ENCODE measurements at regions not wholly inside any gene's neighbourhood (a gene's known extent, or its start where the extent isn't known, plus 50 kb on each side); places are given as distances from the start of the nearest gene placed in this dataset.
"Not testable (repeated sequence)": the region's sequence is repeated elsewhere in the genome, so short reads cannot be mapped to it uniquely, and the experiment has no call there.

DNA sequence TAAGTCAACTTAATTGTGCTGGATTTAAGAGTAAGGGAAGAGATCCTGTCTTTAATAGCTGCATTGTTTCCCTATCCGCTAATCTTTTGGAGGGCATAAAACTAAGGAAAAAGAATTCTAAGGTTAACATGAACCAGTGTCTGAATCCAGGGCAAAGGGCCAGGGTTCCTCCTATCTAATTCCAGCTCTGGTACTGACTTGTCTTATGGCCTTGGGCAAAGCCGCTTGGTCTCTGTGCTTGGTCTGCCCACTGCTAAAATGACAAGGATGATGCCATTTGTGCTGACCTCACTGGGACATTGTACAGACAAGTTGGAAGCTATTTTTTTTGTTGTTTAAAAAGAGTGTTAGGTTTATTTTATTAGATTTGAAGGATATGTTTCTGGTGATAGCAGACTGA, 334.7 kb upstream of the PIK3R1 start:
- DNase-seq (ENCODE audit: low read depth in 2 of 2): no peak

DNA sequence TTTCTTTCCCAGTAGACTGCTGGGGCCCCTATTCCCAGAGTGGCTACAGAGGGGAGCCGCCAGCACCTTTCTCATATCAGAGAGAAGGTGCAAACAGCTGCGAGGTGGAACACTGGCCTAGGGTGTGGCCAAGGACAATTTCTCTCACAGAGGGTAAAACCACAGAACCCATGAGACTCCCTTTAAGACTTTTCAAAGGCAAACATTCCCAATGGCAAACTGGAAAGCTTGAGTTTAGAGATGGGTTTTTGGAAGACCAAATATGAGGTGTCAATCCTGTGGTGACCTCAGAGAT, 335.1 kb upstream of the PIK3R1 start:
- no peak for DNase-seq (ENCODE audit: low read depth in 2 of 2)

DNA sequence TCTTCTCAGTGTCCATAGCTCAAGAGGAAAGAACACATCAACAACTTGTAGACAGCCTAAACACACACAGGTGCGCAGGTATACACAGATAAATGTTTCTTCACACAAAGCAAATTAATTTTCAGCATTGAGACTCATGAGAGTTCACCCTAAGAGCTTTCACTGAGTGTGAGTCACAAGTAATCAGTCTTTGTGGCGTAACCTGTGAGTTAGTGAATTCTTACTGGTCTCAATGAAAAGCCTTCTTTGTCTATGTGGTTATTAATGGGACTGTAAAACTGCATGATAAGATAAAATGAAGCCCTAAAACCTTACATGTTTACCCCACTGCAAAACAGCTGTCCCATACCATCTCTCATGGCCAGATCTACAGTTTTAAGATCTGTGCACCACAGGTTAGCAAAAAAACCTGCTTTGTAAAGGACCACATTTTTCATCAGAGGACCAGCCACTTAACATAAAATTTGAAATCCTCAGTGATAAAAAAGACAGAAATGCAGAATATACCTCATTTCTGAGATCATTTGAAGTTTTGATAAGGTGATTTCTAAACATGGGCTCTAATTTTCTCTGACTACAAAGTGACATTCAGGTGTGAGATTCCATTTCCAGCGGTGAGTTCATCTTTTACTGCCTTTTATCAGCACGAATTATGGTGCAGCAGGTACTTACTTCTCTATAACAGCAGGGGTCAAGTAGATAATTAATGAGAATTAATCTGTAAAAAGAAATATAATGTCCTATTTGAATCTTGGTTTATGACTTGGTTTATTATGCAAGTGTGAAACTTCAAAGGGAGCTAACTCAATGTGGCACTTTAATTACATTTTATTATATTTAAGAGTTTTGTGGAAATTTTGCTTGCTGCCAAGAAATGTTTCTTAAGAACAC, 335.7 kb upstream of the PIK3R1 start:
- no peak for DNase-seq (ENCODE audit: low read depth in 2 of 2)

DNA sequence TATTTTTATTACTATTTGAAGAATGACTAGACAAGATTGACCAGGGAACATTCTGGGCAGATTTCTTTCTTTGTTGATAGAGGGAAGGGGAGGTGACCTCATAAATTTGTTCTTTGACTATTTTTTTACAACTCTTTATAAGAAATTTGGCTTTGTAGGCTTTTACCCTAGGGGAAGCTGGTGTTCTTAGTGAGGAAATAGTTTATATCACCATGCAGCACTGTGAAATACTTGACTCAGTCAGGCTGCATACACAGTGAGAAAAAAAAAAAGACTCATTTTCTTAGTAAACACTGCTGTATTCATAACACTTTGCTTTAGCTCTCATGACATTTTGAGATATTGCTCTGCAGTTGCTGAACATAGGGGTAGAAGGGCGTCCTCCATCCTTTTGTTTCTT, 336.6 kb upstream of the PIK3R1 start:
- no peak for DNase-seq (ENCODE audit: low read depth in 2 of 2)

DNA sequence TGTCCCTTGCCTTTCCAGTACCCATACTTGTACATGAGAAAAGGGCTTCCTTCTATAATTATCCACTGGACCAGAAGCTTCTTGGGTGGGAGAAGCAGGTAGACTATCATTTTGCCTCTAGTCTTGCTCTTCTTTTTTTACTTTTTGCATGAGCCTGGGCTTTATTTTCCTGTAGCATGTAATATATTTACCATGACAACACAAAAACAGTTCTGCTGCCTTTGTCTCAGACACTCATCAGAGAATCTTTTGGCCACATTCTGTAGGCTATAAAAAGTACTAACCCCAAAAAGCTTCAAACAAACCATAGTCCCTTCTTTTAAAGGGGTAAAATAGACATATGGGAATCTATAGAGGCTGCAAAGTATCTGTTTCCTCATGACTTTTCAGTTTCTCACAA, 339.2 kb upstream of the PIK3R1 start:
- no peak for DNase-seq (ENCODE audit: low read depth in 2 of 2)

DNA sequence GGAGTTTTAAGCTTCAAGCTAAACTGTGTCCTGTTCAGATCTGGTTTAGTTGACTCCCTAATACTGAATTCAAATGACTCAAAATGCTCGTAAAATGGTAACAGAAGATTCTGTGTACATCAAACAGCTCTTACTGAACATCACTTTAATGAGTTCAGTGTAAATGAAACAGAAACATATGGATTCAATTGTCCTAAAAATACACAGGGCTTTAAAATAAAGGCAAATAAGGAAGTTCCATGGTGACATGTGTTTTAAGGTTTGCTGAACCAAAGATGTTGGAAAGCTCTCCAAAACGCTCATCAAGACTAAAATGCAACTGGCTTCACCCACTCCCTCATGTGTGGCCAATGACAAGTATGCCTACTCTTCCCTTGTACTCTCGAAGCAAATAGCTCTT, 340.0 kb upstream of the PIK3R1 start:
- no peak for DNase-seq (ENCODE audit: low read depth in 2 of 2)

DNA sequence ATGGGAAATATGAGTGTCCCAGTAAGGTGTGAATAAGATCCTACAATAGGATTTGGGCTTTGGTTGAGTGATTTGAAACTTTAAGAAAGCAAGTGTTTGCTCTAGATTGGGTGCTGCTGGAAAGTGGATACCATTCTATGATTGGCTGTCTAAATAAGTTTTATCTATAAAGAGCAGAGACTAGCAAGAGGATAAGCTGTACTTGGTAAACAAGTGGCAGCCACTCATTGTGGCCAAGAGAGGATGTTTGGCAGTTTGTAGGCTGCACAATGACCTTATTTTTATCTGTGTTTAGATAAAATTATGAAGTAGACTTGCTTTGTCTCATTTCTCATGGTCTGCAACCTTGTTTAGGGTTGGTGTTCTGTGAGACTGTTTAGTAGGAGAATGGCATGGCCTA, 341.6 kb upstream of the PIK3R1 start:
- DNase-seq (ENCODE audit: low read depth in 2 of 2): no peak

DNA sequence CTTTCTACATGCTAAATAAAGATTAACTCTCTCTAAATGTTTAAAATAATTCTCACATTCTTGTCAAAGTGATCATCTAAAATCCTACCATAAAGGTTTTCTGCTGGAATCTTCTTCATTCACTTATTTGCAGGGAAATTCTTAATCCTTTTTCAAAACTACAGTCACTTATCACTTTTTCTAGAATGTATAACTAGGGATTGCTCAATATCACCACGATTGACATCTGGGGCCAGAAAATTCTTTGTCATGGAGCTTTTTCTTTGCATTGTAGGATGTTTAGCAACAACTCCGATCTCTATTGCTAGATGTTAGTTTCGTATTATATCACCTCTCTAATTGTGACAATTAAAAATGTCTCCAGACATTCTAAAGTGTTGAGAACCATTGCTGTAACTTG, 344.9 kb upstream of the PIK3R1 start:
- DNase-seq (ENCODE audit: low read depth in 2 of 2): no peak

DNA sequence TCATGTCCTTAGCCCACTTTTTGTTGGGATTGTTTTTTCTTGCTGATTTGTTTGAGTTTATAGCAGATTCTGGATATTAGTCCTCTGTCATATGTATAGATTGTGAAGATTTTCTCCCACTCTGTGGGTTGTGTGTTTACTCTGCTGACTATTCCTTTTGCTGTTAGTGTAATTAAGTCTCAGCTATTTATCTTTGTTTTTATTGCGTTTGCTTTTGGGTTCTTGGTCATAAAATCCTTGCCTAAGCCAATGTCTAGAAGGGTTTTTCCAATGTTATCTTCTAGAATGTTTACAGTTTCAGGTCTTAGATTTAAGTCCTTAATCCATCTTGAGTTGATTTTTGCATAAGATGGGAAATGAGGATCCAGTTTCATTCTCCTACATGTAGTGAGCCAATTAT, 351.2 kb upstream of the PIK3R1 start:
- DNase-seq (ENCODE audit: low read depth in 2 of 2): not testable (repeated sequence)

DNA sequence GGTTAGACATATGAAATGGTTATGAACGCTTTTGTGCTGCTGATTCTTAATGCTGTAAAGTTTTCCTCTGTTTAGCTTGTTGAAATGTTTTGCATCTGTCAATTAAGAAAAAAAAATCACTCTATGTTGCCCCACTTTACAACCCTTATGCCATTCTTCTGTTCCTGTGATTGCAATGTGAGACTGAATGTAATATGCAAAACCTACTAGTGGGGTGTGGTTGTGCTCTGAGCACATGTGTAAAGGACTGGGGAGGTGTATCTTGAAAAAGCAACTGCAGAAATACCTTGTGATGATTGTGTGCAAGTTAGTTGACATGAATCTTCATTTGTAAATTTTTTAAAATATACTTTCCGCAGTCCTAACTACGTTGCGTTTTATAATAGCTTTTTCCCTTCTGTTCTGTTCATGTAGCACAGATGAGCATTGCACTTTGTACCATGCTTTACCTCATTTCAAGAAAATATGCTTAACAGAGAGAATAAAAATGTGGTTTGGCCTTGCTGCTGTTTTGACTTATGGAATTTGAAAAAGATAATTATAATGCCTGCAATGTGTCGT, 357.0 kb upstream of the PIK3R1 start:
- DNase-seq (ENCODE audit: low read depth in 2 of 2): no peak

DNA sequence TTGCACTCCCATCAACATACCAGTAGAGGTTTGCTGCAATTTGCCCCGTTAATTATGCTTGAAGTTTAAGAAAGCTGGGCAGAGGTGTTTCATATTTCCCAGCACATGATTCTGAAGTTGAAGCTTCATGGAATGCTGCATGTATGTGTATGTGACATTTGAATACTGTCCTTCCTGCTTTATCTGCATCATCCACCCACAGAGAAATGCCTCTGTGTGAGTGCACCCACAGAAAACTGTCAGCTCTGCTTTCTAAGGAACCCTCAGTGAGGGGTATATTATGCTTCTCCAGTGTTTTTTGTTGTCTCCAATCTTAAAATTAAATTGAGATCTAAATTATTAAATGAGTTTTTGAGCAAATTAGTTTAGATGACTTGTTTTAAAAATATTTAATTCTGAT, 358.1 kb upstream of the PIK3R1 start:
- DNase-seq (ENCODE audit: low read depth in 2 of 2): no peak

DNA sequence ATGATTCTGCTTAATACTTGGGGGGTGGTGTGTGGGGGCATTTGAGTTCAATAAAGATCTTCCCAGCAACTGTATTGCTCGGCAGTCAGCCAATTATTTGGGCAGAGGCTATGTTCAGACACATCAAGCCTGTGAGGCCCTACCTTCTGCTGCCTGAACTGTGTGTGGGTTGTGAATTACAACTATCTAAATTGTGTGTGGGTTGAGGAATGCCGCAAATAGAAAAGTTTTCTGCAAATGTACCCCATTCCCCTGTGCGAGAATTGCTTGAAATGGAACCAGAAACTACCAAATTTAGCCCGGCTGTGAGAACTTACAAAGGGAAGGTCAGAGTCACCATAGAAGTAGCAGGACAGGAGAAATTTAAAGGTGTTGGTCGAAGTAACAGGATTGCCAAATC, 360.0 kb upstream of the PIK3R1 start:
- no peak for DNase-seq (ENCODE audit: low read depth in 2 of 2)

DNA sequence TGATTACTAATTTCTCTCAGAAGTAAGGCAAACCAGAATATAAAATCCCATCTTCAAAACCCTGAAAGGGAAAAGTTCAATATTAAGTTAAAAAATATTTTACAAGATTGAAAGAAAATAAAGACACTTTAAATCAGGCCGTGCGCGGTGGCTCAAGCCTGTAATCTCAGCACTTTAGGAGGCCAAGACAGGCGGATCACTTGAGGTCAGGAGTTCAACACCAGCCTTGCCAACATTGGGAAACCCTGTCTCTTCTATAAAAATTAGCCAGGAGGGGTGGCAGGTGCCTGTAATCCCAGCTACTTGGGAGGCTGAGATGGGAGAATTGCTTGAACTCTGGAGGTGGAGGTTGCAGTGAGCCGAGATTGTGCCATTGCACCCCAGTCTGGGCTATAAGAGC, 364.6 kb upstream of the PIK3R1 start:
- DNase-seq (ENCODE audit: low read depth in 2 of 2): not testable (repeated sequence)

DNA sequence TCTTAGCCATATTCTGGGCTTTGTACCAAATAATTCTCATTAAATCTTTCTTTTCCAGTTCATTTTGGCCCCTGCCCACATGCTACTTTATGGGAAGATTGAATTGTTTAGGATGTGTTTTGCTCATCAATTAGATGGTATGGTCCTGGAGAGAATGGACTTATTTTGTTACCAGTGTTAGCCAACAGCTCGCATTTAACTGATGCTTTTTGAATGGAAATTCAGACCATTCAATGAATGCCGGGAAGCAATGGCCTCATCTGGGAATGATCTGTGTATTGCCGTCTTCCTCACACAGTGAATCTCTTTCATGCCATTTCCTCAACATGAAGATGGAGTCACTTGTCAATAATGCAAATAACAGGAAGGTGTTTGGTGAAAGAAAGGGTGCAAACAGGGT, 370.6 kb upstream of the PIK3R1 start:
- no peak for DNase-seq (ENCODE audit: low read depth in 2 of 2)

DNA sequence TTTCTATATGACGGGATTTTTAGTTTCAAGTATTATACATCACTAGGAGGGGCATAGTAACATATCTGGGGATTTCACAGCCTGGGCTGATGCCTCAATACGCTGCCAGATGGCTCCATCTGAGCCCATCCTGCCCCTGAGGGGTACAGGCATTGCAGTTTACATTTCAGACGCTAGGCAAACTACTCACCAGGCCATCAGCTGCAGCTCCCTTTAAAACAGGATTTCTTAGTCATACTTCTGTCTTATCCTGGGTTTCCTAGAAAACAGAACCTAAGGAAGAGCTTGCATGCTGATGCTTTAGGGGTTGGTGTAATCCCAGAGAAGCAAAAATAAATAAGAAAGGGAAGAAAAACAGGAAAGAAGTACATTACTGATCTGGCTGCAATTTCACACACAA, 372.8 kb upstream of the PIK3R1 start:
- no peak for DNase-seq (ENCODE audit: low read depth in 2 of 2)

DNA sequence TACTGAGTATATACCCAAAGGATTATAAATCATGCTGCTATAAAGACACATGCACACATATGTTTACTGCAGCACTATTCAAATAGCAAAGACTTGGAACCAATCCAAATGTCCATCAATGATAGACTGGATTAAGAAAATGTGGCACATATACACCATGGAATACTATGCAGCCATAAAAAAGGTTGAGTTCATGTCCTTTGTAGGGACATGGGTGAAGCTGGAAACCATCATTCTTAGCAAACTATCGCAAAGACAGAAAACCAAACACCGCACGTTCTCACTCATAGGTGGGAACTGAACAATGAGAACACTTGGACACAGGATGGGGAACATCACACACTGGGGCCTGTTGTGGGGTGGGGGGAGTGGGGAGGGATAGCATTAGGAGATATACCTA, 378.3 kb upstream of the PIK3R1 start:
- DNase-seq (ENCODE audit: low read depth in 2 of 2): not testable (repeated sequence)

DNA sequence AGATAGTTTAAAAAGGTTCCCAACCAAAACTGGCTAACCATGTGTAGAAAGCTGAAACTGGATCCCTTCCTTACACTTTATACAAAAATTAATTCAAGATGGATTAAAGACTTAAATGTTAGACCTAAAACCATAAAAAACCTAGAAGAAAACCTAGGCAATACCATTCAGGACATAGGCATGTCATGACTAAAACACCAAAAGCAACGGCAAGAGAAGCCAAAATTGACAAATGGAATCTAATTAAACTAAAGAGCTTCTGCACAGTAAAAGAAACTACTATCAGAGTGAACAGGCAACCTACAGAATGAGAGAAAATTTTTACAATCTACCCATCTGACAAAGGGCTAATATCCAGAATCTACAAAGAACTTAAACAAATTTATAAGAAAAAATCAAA, 379.1 kb upstream of the PIK3R1 start:
- DNase-seq (ENCODE audit: low read depth in 2 of 2): not testable (repeated sequence)

DNA sequence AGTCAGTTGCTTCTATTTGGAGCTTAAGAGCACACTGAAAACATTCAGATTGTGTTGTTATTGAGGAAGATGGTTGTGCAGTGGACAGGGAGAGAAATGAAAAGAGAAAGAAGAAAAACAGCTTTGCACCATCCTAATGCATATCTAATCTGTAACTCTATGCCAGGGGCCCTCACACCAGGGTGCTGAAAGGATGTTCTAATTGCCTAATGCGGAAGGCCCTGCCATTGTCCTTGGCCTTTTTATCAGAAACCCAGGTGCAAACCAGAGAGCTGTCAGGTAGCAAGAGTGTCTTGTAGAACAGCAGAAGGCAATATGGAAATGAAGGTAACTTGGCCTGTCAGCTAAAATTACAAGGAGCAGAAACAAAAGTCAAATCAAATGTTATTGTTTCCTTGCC, 384.5 kb upstream of the PIK3R1 start:
- DNase-seq (ENCODE audit: low read depth in 2 of 2): no peak

DNA sequence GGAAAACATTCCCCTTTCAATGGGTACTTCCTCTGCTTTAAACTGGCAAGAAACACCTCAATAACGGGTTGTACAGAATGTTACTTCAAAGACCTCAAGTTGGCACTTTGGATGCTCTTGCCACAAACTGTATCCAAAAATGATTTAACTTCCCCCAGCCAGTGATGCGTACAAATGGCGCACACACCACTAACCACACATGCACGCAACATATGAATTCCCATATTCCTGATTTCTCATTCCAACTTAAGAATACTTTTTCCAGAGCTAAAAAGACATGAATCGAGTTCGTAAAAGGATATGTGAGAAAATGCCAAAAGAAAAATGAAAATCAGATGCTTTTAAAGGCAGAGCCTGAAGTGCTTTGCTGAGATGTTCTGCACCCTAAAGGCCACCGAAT, 388.0 kb upstream of the PIK3R1 start:
- DNase-seq (ENCODE audit: low read depth in 2 of 2): no peak

DNA sequence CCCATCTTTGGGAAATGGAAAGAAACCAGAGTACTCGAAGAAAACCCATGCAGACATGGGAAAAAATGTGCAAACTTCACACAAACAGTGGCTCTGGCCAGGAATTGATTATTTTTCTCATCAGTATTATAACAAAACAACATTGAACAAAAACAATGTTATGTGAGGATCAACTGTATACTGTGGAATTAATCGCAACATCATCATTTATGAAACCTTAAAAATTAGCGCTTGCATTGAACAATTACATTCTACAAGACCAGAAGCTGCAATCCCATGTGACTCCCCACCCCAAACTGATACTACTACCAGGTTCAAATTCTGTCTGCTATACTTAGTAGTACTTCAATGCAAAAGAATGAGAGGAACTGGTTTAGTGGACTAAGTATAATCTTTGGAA, 390.7 kb upstream of the PIK3R1 start:
- DNase-seq (ENCODE audit: low read depth in 2 of 2): no peak

DNA sequence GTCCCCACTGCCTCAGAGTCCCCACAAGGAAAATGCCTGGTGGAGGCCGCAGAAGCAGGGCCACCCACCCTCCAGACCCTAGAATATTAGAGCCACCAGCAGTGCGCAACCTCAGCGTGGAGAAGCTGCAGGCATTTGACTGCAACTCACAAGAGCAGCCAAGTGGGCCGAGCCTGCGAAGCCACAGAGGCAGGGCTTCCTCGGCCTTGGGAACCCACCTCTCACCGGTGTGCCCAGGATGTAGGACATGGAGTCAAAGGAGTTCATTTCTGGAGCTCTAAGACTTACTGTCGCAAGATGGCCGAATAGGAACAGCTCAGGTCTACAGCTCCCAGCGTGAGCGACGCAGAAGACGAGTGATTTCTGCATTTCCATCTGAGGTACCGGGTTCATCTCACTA, 397.9 kb upstream of the PIK3R1 start:
- DNase-seq (ENCODE audit: low read depth in 2 of 2): no peak

DNA sequence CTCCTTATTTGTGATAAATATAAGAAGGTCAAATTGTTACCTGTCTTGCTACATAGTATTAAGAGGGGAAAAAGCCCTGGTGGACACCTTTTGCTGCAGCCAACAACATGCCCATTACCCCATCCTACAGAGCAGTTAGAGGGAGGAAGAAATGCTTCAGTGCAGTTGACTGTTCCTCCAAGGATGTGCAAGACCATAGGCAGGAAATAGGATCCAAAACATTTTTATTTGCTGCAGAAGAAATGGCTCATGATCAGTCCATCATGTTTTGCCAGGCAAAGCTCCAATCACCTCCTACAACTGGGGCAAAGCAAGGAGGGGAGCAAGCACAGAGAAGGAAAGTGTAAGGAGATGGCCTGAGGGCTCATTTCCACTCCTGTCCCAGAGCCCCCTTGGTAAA, 399.1 kb upstream of the PIK3R1 start:
- DNase-seq (ENCODE audit: low read depth in 2 of 2): no peak

DNA sequence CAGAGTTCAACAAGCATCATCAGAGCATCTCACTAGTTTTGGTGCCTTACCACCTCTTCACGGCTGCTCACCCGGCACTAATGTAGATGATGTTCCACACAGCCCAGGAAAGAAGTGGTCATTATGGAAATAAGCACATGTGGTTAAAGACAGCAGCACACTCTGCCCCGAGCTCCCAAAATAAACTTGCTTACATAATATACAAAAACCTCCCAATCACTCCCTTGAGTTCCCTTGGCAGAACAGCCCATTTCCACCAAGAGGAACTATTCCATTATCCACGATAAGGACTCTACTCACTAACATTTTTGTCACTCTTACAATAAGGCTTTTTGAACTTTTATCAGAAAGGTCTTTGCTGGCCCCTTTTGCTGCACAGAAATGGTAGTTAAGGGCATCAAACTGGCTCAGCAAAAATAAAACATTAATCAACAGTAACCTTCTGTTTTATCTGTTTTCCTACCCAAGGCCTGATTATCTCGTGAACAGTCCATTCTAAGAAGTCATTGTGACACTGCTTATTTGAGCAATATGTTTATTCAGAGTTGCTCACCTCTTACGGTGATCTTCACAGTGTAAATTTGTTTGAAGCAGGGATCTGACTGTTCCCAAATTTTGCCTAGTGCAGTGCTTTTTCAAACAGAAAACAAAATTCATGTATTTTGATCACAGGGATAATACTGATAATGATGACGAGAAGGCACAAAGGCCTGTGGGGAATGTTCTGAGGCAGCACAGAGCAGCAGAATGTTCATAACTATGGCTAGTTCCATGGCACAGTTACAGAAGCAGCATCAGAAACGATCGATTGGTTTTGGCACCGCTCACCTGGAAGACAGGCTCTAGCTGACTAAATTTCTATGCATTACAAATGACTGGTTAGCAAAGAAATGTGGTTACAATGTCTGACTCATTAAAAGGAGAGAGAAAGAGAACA, 399.8 kb upstream of the PIK3R1 start:
- DNase-seq (ENCODE audit: low read depth in 2 of 2): no peak

Measured in stimulated activated CD8-positive, alpha-beta memory T cell treated with anti-CD3 and anti-CD28 coated beads, Interleukin-2, amount 100 ng/mL, for 48 hours (primary cell).